Pancreas (tissue), 10 donors: ENCODE measurements at regions not wholly inside any gene's neighbourhood (a gene's known extent, or its start where the extent isn't known, plus 50 kb on each side); places are given as distances from the start of the nearest gene placed in this dataset.

ENCODE experiments used
- ATAC-seq, 4 donors: fragments of 200-7000 bp; cut with Tn5 transposase; one replicate each; pipeline versions ENCODE4 v1.8.0 to v1.9.1; 2020; ENCODE audit warnings: mild to moderate bottlenecking in 4 of 4, moderate library complexity in 4 of 4
- DNase-seq, 6 donors: peaks; one replicate each; pipeline ENCODE4 v3.0.0-alpha.2; 2020
- FAIRE-seq: peaks from 2 replicates; lab custom pipeline; 2012; peaks lifted over from hg19 to GRCh38; lab: Jason Lieb, UNC
- H3K27ac ChIP-seq, 4 donors: fragments of 200-600 bp; sonication (generic); 1 replicate in 3 of 4; 2 replicates in 1 of 4; pipeline versions ENCODE4 v1.5.0 to v1.8.0; 2020
- H3K27me3 ChIP-seq, 4 donors: fragments of 200-600 bp; one replicate each; pipeline ENCODE4 v1.8.0; 2021
- H3K36me3 ChIP-seq, 3 donors: fragments of 200-600 bp; sonication (generic) in 1 of 3; one replicate each; pipeline versions ENCODE4 v1.5.0 to v1.8.0; 2020 to 2021
- H3K4me1 ChIP-seq, 3 donors: fragments of 200-600 bp; one replicate each; pipeline ENCODE4 v1.8.0; 2021
- H3K4me3 ChIP-seq, 4 donors: fragments of 200-600 bp; sonication (generic) in 2 of 4; one replicate each; pipeline versions ENCODE4 v1.5.0 to v1.8.0; 2020 to 2021
- H3K9me3 ChIP-seq, 4 donors: fragments of 200-600 bp; one replicate each; pipeline ENCODE4 v1.8.0; 2021
- CTCF ChIP-seq, 4 donors: fragments of 200-600 bp; sonication (generic) in 3 of 4; IDR thresholded peaks; one replicate each; pipeline versions ENCODE4 v1.5.0 to v1.8.0; 2021; ENCODE audit warnings: antibody characterized with exemption in 4 of 4
- WGBS, 2 donors: extraction: QIAGEN DNeasy Blood & Tissue Kit; methylation state at CpG; one replicate each; pipeline ENCODE4 v1.1.7; 2013; 5-methylcytosine and 5-hydroxymethylcytosine counted together
- intact Hi-C, 3 donors: fragments of 100-400 bp; cut with DNase I; formaldehyde crosslinking; loops; one replicate each; pipeline versions ENCODE4 v1.11.1 to v1.14.2; 2022
- donor health status: healthy with polysubstance abuse.
- donor health status: DM: no; HTN: no; CAD: no; lungs with moderate emphysema.
- donor health status: DM: no; HTN: no; CAD: no.
- donor health status: control.
- donor health status: control.
- donor health status: Bipolar disorder and iron deficiency.
- donor health status: DM: yes; HTN: yes; CAD: no.
- donor health status: DM: no; HTN: no; CAD: no.
- donor health status: DM: no; HTN: no; CAD: no.
- donor health status: DM: yes; HTN: yes; CAD: no.

- no peaks in the 10 kb centered on the region for H3K9me3 ChIP-seq
- no peak for FAIRE-seq
- ATAC-seq = no peak
- intact Hi-C loops = no loop called here
- H3K27me3 ChIP-seq = no peaks in the 10 kb centered on the region
- H3K4me3 ChIP-seq = no peak overlapping the region
- H3K27ac ChIP-seq = no peak overlapping the region
- peaks cover 0 to 6% (median 5%) of the 10 kb centered on the region in 3 donors for H3K4me1 ChIP-seq
- 83 to 90% methylated on average over 3 of the region's 3 CpGs for WGBS, 2 donors
- no peaks in the 10 kb centered on the region for H3K36me3 ChIP-seq
- TF ChIP-seq CTCF (IDR thresholded peaks at IDR 0.05) = no peak
- DNase-seq = no peak
Measured at GRCh38 chr14:49951691-49952345, 58.9 kb downstream of the ARF6 start.

- FAIRE-seq (no peak), DNase-seq (no peak), ATAC-seq (no peak)
- no peaks in the 10 kb centered on the region for H3K36me3 ChIP-seq
- intact Hi-C loops = no loop called here
- peaks cover 0 to 5% (median 2%) of the 10 kb centered on the region in 3 donors for H3K4me1 ChIP-seq
- H3K27me3 ChIP-seq = no peaks in the 10 kb centered on the region
- no peak overlapping the region for H3K27ac ChIP-seq
- no peak overlapping the region for H3K4me3 ChIP-seq
- no peak for TF ChIP-seq CTCF (IDR thresholded peaks at IDR 0.05)
- H3K9me3 ChIP-seq = no peaks in the 10 kb centered on the region
Measured at GRCh38 chr14:49953196-49953595, 60.3 kb downstream of the ARF6 start.

- TF ChIP-seq CTCF (IDR thresholded peaks at IDR 0.05) = no peak
- Histone ChIP-seq H3K9me3 (no peaks in the 10 kb centered on the region), H3K27ac (no peak overlapping the region), H3K36me3 (no peaks in the 10 kb centered on the region), H3K4me3 (no peak overlapping the region), H3K4me1 (peaks cover 0 to 5% (median 2%) of the 10 kb centered on the region in 3 donors), H3K27me3 (no peaks in the 10 kb centered on the region)
- intact Hi-C loops = no loop called here
- WGBS, 2 donors = 75 to 89% methylated on average over 2 of the region's 2 CpGs
- DNase-seq = no peak
- ATAC-seq = no peak
- no peak for FAIRE-seq
Measured at GRCh38 chr14:49954171-49954631, 61.3 kb downstream of the ARF6 start.

- ATAC-seq = no peak
- DNase-seq = no peak
- H3K4me1 ChIP-seq = peaks cover 0 to 5% (median 2%) of the 10 kb centered on the region in 3 donors
- H3K27ac ChIP-seq = no peak overlapping the region
- no peak for FAIRE-seq
- H3K36me3 ChIP-seq = no peaks in the 10 kb centered on the region
- TF ChIP-seq CTCF (IDR thresholded peaks at IDR 0.05) = no peak
- no peaks in the 10 kb centered on the region for H3K27me3 ChIP-seq
- H3K9me3 ChIP-seq = no peaks in the 10 kb centered on the region
- no peak overlapping the region for H3K4me3 ChIP-seq
- intact Hi-C loops = no loop called here
Measured at GRCh38 chr14:49955024-49955423, 62.1 kb downstream of the ARF6 start.

- H3K27me3 ChIP-seq = no peaks in the 10 kb centered on the region
- no peak overlapping the region for H3K27ac ChIP-seq
- H3K4me1 ChIP-seq = no peaks in the 10 kb centered on the region
- TF ChIP-seq CTCF (IDR thresholded peaks at IDR 0.05) = no peak
- 68 to 78% methylated on average over 7 of the region's 7 CpGs for WGBS, 2 donors
- no peak for FAIRE-seq
- intact Hi-C loops = no loop called here
- no peaks in the 10 kb centered on the region for H3K9me3 ChIP-seq
- no peak overlapping the region for H3K4me3 ChIP-seq
- ATAC-seq = no peak
- no peak for DNase-seq
- no peaks in the 10 kb centered on the region for H3K36me3 ChIP-seq
Measured at GRCh38 chr14:49957089-49957852, 64.4 kb downstream of the ARF6 start.
